Stimulated activated naive CD8-positive, alpha-beta T cell treated with anti-CD3 and anti-CD28 coated beads, Interleukin-15, Interleukin-2, amounts not matched to agents 100 ng/mL and 50 ng/mL, for 24 hours (primary cell): ENCODE measurements at regions not wholly inside any gene's neighbourhood (a gene's known extent, or its start where the extent isn't known, plus 50 kb on each side); places are given as distances from the start of the nearest gene placed in this dataset.

Experiments
- H3K27ac Mint-ChIP-seq: one replicate; pipeline ENCODE4 v1.8.0; 2021; ENCODE audit warnings: mild to moderate bottlenecking, mixed read lengths
- H3K27me3 Mint-ChIP-seq: one replicate; pipeline ENCODE4 v1.8.0; 2021; ENCODE audit warnings: mixed read lengths
- H3K36me3 Mint-ChIP-seq: one replicate; pipeline ENCODE4 v1.8.0; 2021; ENCODE audit warnings: low read depth, mixed read lengths
- H3K4me1 Mint-ChIP-seq: one replicate; pipeline ENCODE4 v1.8.0; 2021; ENCODE audit warnings: low read depth, mixed read lengths
- H3K4me3 Mint-ChIP-seq: one replicate; pipeline ENCODE4 v1.8.0; 2021; ENCODE audit warnings: mild to moderate bottlenecking, mixed read lengths
- H3K9me3 Mint-ChIP-seq: one replicate; pipeline ENCODE4 v1.8.0; 2021; ENCODE audit warnings: mixed read lengths

GRCh38 chr10:69684020-69684980, 54.3 kb downstream of the FAM241B start:
- no peak overlapping the region for H3K27ac Mint-ChIP-seq
- H3K4me1 Mint-ChIP-seq: no peaks in the 10 kb centered on the region
- H3K4me3 Mint-ChIP-seq: no peak overlapping the region
- H3K36me3 Mint-ChIP-seq: no peaks in the 10 kb centered on the region
- H3K9me3 Mint-ChIP-seq: no peaks in the 10 kb centered on the region
- H3K27me3 Mint-ChIP-seq: peaks cover 21% of the 10 kb centered on the region

GRCh38 chr10:69684981-69685353, 54.9 kb downstream of the FAM241B start:
- Mint-ChIP-seq H3K9me3 (no peaks in the 10 kb centered on the region), H3K27me3 (peaks cover 15% of the 10 kb centered on the region), H3K27ac (no peak overlapping the region), H3K36me3 (no peaks in the 10 kb centered on the region), H3K4me3 (no peak overlapping the region), H3K4me1 (no peaks in the 10 kb centered on the region)

- H3K27me3 Mint-ChIP-seq: peaks cover 11% of the 10 kb centered on the region
- no peaks in the 10 kb centered on the region for H3K4me1 Mint-ChIP-seq
- no peaks in the 10 kb centered on the region for H3K36me3 Mint-ChIP-seq
- no peaks in the 10 kb centered on the region for H3K9me3 Mint-ChIP-seq
- no peak overlapping the region for H3K27ac Mint-ChIP-seq
- no peak overlapping the region for H3K4me3 Mint-ChIP-seq
Measured at GRCh38 chr10:69685426-69685801, 55.4 kb downstream of the FAM241B start.

GRCh38 chr10:69685802-69686585, 55.9 kb downstream of the FAM241B start:
- peaks cover 9% of the 10 kb centered on the region for H3K27me3 Mint-ChIP-seq
- H3K27ac Mint-ChIP-seq: no peak overlapping the region
- no peaks in the 10 kb centered on the region for H3K4me1 Mint-ChIP-seq
- no peaks in the 10 kb centered on the region for H3K9me3 Mint-ChIP-seq
- no peak overlapping the region for H3K4me3 Mint-ChIP-seq
- H3K36me3 Mint-ChIP-seq: no peaks in the 10 kb centered on the region

- H3K9me3 Mint-ChIP-seq: no peaks in the 10 kb centered on the region
- no peaks in the 10 kb centered on the region for H3K36me3 Mint-ChIP-seq
- no peak overlapping the region for H3K4me3 Mint-ChIP-seq
- H3K27ac Mint-ChIP-seq: no peak overlapping the region
- no peaks in the 10 kb centered on the region for H3K4me1 Mint-ChIP-seq
- H3K27me3 Mint-ChIP-seq: peaks cover 9% of the 10 kb centered on the region
Measured at GRCh38 chr10:69686866-69687265, 56.8 kb downstream of the FAM241B start.

GRCh38 chr10:69687426-69687825, 57.4 kb downstream of the FAM241B start:
- Mint-ChIP-seq H3K4me3 (no peak overlapping the region), H3K27me3 (peaks cover 9% of the 10 kb centered on the region), H3K36me3 (no peaks in the 10 kb centered on the region), H3K4me1 (no peaks in the 10 kb centered on the region), H3K27ac (no peak overlapping the region), H3K9me3 (no peaks in the 10 kb centered on the region)

- H3K36me3 Mint-ChIP-seq: no peaks in the 10 kb centered on the region
- no peaks in the 10 kb centered on the region for H3K9me3 Mint-ChIP-seq
- H3K27me3 Mint-ChIP-seq: peaks cover 6% of the 10 kb centered on the region
- H3K27ac Mint-ChIP-seq: no peak overlapping the region
- H3K4me3 Mint-ChIP-seq: no peak overlapping the region
- H3K4me1 Mint-ChIP-seq: no peaks in the 10 kb centered on the region
Measured at GRCh38 chr10:69692267-69692666, 62.2 kb downstream of the FAM241B start.

- H3K4me3 Mint-ChIP-seq: no peak overlapping the region
- H3K4me1 Mint-ChIP-seq: no peaks in the 10 kb centered on the region
- no peaks in the 10 kb centered on the region for H3K36me3 Mint-ChIP-seq
- H3K27ac Mint-ChIP-seq: no peak overlapping the region
- no peaks in the 10 kb centered on the region for H3K9me3 Mint-ChIP-seq
- peaks cover 10% of the 10 kb centered on the region for H3K27me3 Mint-ChIP-seq
Measured at GRCh38 chr10:69692891-69693290, 62.8 kb downstream of the FAM241B start.

- Mint-ChIP-seq H3K27me3 (peaks cover 12% of the 10 kb centered on the region), H3K9me3 (no peaks in the 10 kb centered on the region), H3K4me3 (no peak overlapping the region), H3K36me3 (no peaks in the 10 kb centered on the region), H3K4me1 (no peaks in the 10 kb centered on the region), H3K27ac (no peak overlapping the region)
Measured at GRCh38 chr10:69693886-69694285, 63.8 kb downstream of the FAM241B start.

- no peak overlapping the region for H3K27ac Mint-ChIP-seq
- H3K4me3 Mint-ChIP-seq: no peak overlapping the region
- no peaks in the 10 kb centered on the region for H3K36me3 Mint-ChIP-seq
- no peaks in the 10 kb centered on the region for H3K9me3 Mint-ChIP-seq
- peaks cover 20% of the 10 kb centered on the region for H3K27me3 Mint-ChIP-seq
- no peaks in the 10 kb centered on the region for H3K4me1 Mint-ChIP-seq
Measured at GRCh38 chr10:69696073-69696731, 66.2 kb downstream of the FAM241B start.

GRCh38 chr10:69697006-69697405, 67.0 kb downstream of the FAM241B start:
- no peaks in the 10 kb centered on the region for H3K36me3 Mint-ChIP-seq
- peaks cover 25% of the 10 kb centered on the region for H3K27me3 Mint-ChIP-seq
- no peaks in the 10 kb centered on the region for H3K4me1 Mint-ChIP-seq
- no peak overlapping the region for H3K4me3 Mint-ChIP-seq
- no peak overlapping the region for H3K27ac Mint-ChIP-seq
- no peaks in the 10 kb centered on the region for H3K9me3 Mint-ChIP-seq

- Mint-ChIP-seq H3K9me3 (peaks cover 8% of the 10 kb centered on the region), H3K4me3 (no peak overlapping the region), H3K27me3 (peaks cover 58% of the 10 kb centered on the region), H3K27ac (no peak overlapping the region), H3K36me3 (peaks cover 6% of the 10 kb centered on the region), H3K4me1 (peaks cover 7% of the 10 kb centered on the region)
Measured at GRCh38 chr10:69703256-69703655, 73.2 kb downstream of the FAM241B start.

- H3K27ac Mint-ChIP-seq: no peak overlapping the region
- H3K4me3 Mint-ChIP-seq: no peak overlapping the region
- H3K36me3 Mint-ChIP-seq: peaks cover 6% of the 10 kb centered on the region
- peaks cover 61% of the 10 kb centered on the region for H3K27me3 Mint-ChIP-seq
- H3K9me3 Mint-ChIP-seq: peaks cover 8% of the 10 kb centered on the region
- peaks cover 7% of the 10 kb centered on the region for H3K4me1 Mint-ChIP-seq
Measured at GRCh38 chr10:69703766-69704630, 74.0 kb downstream of the FAM241B start.

GRCh38 chr10:69709366-69709941, 79.4 kb downstream of the FAM241B start:
- Mint-ChIP-seq H3K4me1 (no peaks in the 10 kb centered on the region), H3K36me3 (peaks cover under 1% of the 10 kb centered on the region), H3K4me3 (no peak overlapping the region), H3K9me3 (peaks cover under 1% of the 10 kb centered on the region), H3K27me3 (peaks cover 38% of the 10 kb centered on the region), H3K27ac (no peak overlapping the region)
